ENCODE measurements at regions not wholly inside any gene's neighbourhood (a gene's known extent, or its start where the extent isn't known, plus 50 kb on each side); places are given as distances from the start of the nearest gene placed in this dataset.

- CTCF ChIA-PET = interaction anchor here (0.6 to 2.7 kb wide), 4 partner anchors 10 to 18 kb away, joined by 3 to 18 read pairs (median 5); no protein-coding TSS in a partner anchor
- Histone ChIP-seq H3K36me3 (ENCODE audit: control insufficient read depth in 4 of 4, insufficient read depth in 4 of 4, low read length in 3 of 4) (no peaks in the 10 kb centered on the region), H3K9me3 (ENCODE audit: control extremely low read depth in 1 of 5, control insufficient read depth in 4 of 5, insufficient read depth in 2 of 5, low read depth in 1 of 5, low read length in 4 of 5) (peaks cover 0 to 17% (median 0%) of the 10 kb centered on the region in 5 experiments), H3K27ac (ENCODE audit: insufficient read depth in 1 of 2, low read depth in 1 of 2, low read length in 2 of 2, poor library complexity in 1 of 2, severe bottlenecking in 2 of 2) (no peak overlapping the region), H3K4me1 (ENCODE audit: control extremely low read depth in 1 of 4, control insufficient read depth in 4 of 4, insufficient read depth in 4 of 4, low read length in 3 of 4) (peaks cover 6 to 34% (median 21%) of the 10 kb centered on the region in 4 experiments), H3K4me3 (ENCODE audit: control insufficient read depth in 1 of 7, extremely low read depth in 1 of 7, insufficient read depth in 4 of 7, low read depth in 2 of 7, low read length in 6 of 7) (no peak overlapping the region), H3K27me3 (replicated peaks in 2 of 5; ENCODE audit: control insufficient read depth in 4 of 5, insufficient read depth in 5 of 5, low read length in 4 of 5) (no peaks in the 10 kb centered on the region)
- no peak for DNase-seq
- WGBS (ENCODE audit: insufficient coverage) = no CpG with 5 or more reads among the region's 1 CpG
- POLR2A ChIA-PET = no interaction called here
Observed at GRCh38 chr2:64928813-64929212, 60.4 kb upstream of the SLC1A4 start.

- WGBS (ENCODE audit: insufficient coverage) = 100% methylated on average over 1 of the region's 1 CpG
- H3K4me1 ChIP-seq (ENCODE audit: control extremely low read depth in 1 of 4, control insufficient read depth in 4 of 4, insufficient read depth in 4 of 4, low read length in 3 of 4) = peaks cover 6 to 31% (median 21%) of the 10 kb centered on the region in 4 experiments
Observed at GRCh38 chr2:64929333-64929732, 59.9 kb upstream of the SLC1A4 start.

GRCh38 chr2:64930258-64930671, 58.9 kb upstream of the SLC1A4 start:
- POLR2A ChIA-PET = no interaction called here

More at GRCh38 chr2:64929333-64929732, 59.9 kb upstream of the SLC1A4 start:
- no peak overlapping the region for H3K4me3 ChIP-seq (ENCODE audit: control insufficient read depth in 1 of 7, extremely low read depth in 1 of 7, insufficient read depth in 4 of 7, low read depth in 2 of 7, low read length in 6 of 7)
- H3K36me3 ChIP-seq (ENCODE audit: control insufficient read depth in 4 of 4, insufficient read depth in 4 of 4, low read length in 3 of 4) = no peaks in the 10 kb centered on the region
- no peaks in the 10 kb centered on the region for H3K27me3 ChIP-seq (replicated peaks in 2 of 5; ENCODE audit: control insufficient read depth in 4 of 5, insufficient read depth in 5 of 5, low read length in 4 of 5)
- peak in 2 of 3 donors; percentile 58 to 66 for DNase-seq
- POLR2A ChIA-PET = interaction anchor here (0.6 kb wide), 1 partner anchor 43 kb away, joined by 3 read pairs; no protein-coding TSS in a partner anchor
- CTCF ChIA-PET = interaction anchor here (0.6 to 2.7 kb wide), 4 partner anchors 10 to 17 kb away, joined by 3 to 18 read pairs (median 5); no protein-coding TSS in a partner anchor
- H3K9me3 ChIP-seq (ENCODE audit: control extremely low read depth in 1 of 5, control insufficient read depth in 4 of 5, insufficient read depth in 2 of 5, low read depth in 1 of 5, low read length in 4 of 5) = peaks cover 0 to 18% (median 0%) of the 10 kb centered on the region in 5 experiments
- no peak overlapping the region for H3K27ac ChIP-seq (ENCODE audit: insufficient read depth in 1 of 2, low read depth in 1 of 2, low read length in 2 of 2, poor library complexity in 1 of 2, severe bottlenecking in 2 of 2)

GRCh38 chr2:64931246-64932115, 57.7 kb upstream of the SLC1A4 start:
- H3K27me3 ChIP-seq (replicated peaks in 2 of 5; ENCODE audit: control insufficient read depth in 4 of 5, insufficient read depth in 5 of 5, low read length in 4 of 5) = no peaks in the 10 kb centered on the region
- H3K27ac ChIP-seq (ENCODE audit: insufficient read depth in 1 of 2, low read depth in 1 of 2, low read length in 2 of 2, poor library complexity in 1 of 2, severe bottlenecking in 2 of 2) = no peak overlapping the region
- ChIA-PET CTCF (interaction anchor here (0.7 to 2.2 kb wide), 6 partner anchors 9 to 100 kb away, joined by 3 to 10 read pairs (median 4); no protein-coding TSS in a partner anchor), POLR2A (interaction anchor here (1.4 kb wide), 1 partner anchor 57 kb away, joined by 5 read pairs; no protein-coding TSS in a partner anchor)
- H3K4me1 ChIP-seq (ENCODE audit: control extremely low read depth in 1 of 4, control insufficient read depth in 4 of 4, insufficient read depth in 4 of 4, low read length in 3 of 4) = peaks cover 6 to 31% (median 21%) of the 10 kb centered on the region in 4 experiments
- WGBS (ENCODE audit: insufficient coverage) = 95% methylated on average over 7 of the region's 9 CpGs
- H3K36me3 ChIP-seq (ENCODE audit: control insufficient read depth in 4 of 4, insufficient read depth in 4 of 4, low read length in 3 of 4) = no peaks in the 10 kb centered on the region
- DNase-seq = no peak
- H3K4me3 ChIP-seq (ENCODE audit: control insufficient read depth in 1 of 7, extremely low read depth in 1 of 7, insufficient read depth in 4 of 7, low read depth in 2 of 7, low read length in 6 of 7) = no peak overlapping the region
- peaks cover 0 to 13% (median 0%) of the 10 kb centered on the region in 5 experiments for H3K9me3 ChIP-seq (ENCODE audit: control extremely low read depth in 1 of 5, control insufficient read depth in 4 of 5, insufficient read depth in 2 of 5, low read depth in 1 of 5, low read length in 4 of 5)

More at GRCh38 chr2:64930258-64930671, 58.9 kb upstream of the SLC1A4 start:
- WGBS (ENCODE audit: insufficient coverage) = no CpG with 5 or more reads among the region's 1 CpG
- Histone ChIP-seq H3K27me3 (replicated peaks in 2 of 5; ENCODE audit: control insufficient read depth in 4 of 5, insufficient read depth in 5 of 5, low read length in 4 of 5) (no peaks in the 10 kb centered on the region), H3K36me3 (ENCODE audit: control insufficient read depth in 4 of 4, insufficient read depth in 4 of 4, low read length in 3 of 4) (no peaks in the 10 kb centered on the region), H3K4me3 (ENCODE audit: control insufficient read depth in 1 of 7, extremely low read depth in 1 of 7, insufficient read depth in 4 of 7, low read depth in 2 of 7, low read length in 6 of 7) (no peak overlapping the region), H3K4me1 (ENCODE audit: control extremely low read depth in 1 of 4, control insufficient read depth in 4 of 4, insufficient read depth in 4 of 4, low read length in 3 of 4) (peaks cover 6 to 31% (median 21%) of the 10 kb centered on the region in 4 experiments), H3K27ac (ENCODE audit: insufficient read depth in 1 of 2, low read depth in 1 of 2, low read length in 2 of 2, poor library complexity in 1 of 2, severe bottlenecking in 2 of 2) (no peak overlapping the region), H3K9me3 (ENCODE audit: control extremely low read depth in 1 of 5, control insufficient read depth in 4 of 5, insufficient read depth in 2 of 5, low read depth in 1 of 5, low read length in 4 of 5) (peaks cover 0 to 18% (median 0%) of the 10 kb centered on the region in 5 experiments)
- CTCF ChIA-PET = no interaction called here
- DNase-seq = no peak

GRCh38 chr2:64932116-64932370, 57.2 kb upstream of the SLC1A4 start:
- no CpG with 5 or more reads among the region's 1 CpG for WGBS (ENCODE audit: insufficient coverage)
- ChIA-PET POLR2A (interaction anchor here (1.4 kb wide), 1 partner anchor 56 kb away, joined by 5 read pairs; no protein-coding TSS in a partner anchor), CTCF (interaction anchor here (0.7 to 2.2 kb wide), 6 partner anchors 10 to 99 kb away, joined by 3 to 10 read pairs (median 4); no protein-coding TSS in a partner anchor)
- Histone ChIP-seq H3K36me3 (ENCODE audit: control insufficient read depth in 4 of 4, insufficient read depth in 4 of 4, low read length in 3 of 4) (no peaks in the 10 kb centered on the region), H3K9me3 (ENCODE audit: control extremely low read depth in 1 of 5, control insufficient read depth in 4 of 5, insufficient read depth in 2 of 5, low read depth in 1 of 5, low read length in 4 of 5) (peaks cover 0 to 9% (median 0%) of the 10 kb centered on the region in 5 experiments), H3K4me1 (ENCODE audit: control extremely low read depth in 1 of 4, control insufficient read depth in 4 of 4, insufficient read depth in 4 of 4, low read length in 3 of 4) (peaks cover 6 to 31% (median 21%) of the 10 kb centered on the region in 4 experiments), H3K27me3 (replicated peaks in 2 of 5; ENCODE audit: control insufficient read depth in 4 of 5, insufficient read depth in 5 of 5, low read length in 4 of 5) (no peaks in the 10 kb centered on the region), H3K27ac (ENCODE audit: insufficient read depth in 1 of 2, low read depth in 1 of 2, low read length in 2 of 2, poor library complexity in 1 of 2, severe bottlenecking in 2 of 2) (no peak overlapping the region), H3K4me3 (ENCODE audit: control insufficient read depth in 1 of 7, extremely low read depth in 1 of 7, insufficient read depth in 4 of 7, low read depth in 2 of 7, low read length in 6 of 7) (no peak overlapping the region)
- DNase-seq = no peak

- peak in 2 of 3 donors; percentile 69 to 76 for DNase-seq
- Histone ChIP-seq H3K36me3 (ENCODE audit: control insufficient read depth in 4 of 4, insufficient read depth in 4 of 4, low read length in 3 of 4) (no peaks in the 10 kb centered on the region), H3K4me1 (ENCODE audit: control extremely low read depth in 1 of 4, control insufficient read depth in 4 of 4, insufficient read depth in 4 of 4, low read length in 3 of 4) (peaks cover 6 to 34% (median 22%) of the 10 kb centered on the region in 4 experiments), H3K27ac (ENCODE audit: insufficient read depth in 1 of 2, low read depth in 1 of 2, low read length in 2 of 2, poor library complexity in 1 of 2, severe bottlenecking in 2 of 2) (no peak overlapping the region), H3K9me3 (ENCODE audit: control extremely low read depth in 1 of 5, control insufficient read depth in 4 of 5, insufficient read depth in 2 of 5, low read depth in 1 of 5, low read length in 4 of 5) (peaks cover 0 to 5% (median 0%) of the 10 kb centered on the region in 5 experiments), H3K27me3 (replicated peaks in 2 of 5; ENCODE audit: control insufficient read depth in 4 of 5, insufficient read depth in 5 of 5, low read length in 4 of 5) (no peaks in the 10 kb centered on the region), H3K4me3 (ENCODE audit: control insufficient read depth in 1 of 7, extremely low read depth in 1 of 7, insufficient read depth in 4 of 7, low read depth in 2 of 7, low read length in 6 of 7) (peak overlapping the region in 1 of 7 experiments; percentile 3)
- WGBS (ENCODE audit: insufficient coverage) = 27% methylated on average over 3 of the region's 9 CpGs
- CTCF ChIA-PET = interaction anchor here (0.7 to 2.2 kb wide), 8 partner anchors 8 to 99 kb away, joined by 3 to 10 read pairs (median 4); no protein-coding TSS in a partner anchor
- POLR2A ChIA-PET = interaction anchor here (1.4 kb wide), 1 partner anchor 56 kb away, joined by 5 read pairs; no protein-coding TSS in a partner anchor
Observed at GRCh38 chr2:64932371-64933216, 56.6 kb upstream of the SLC1A4 start.
